ENCODE measurements at regions not wholly inside any gene's neighbourhood (a gene's known extent, or its start where the extent isn't known, plus 50 kb on each side); places are given as distances from the start of the nearest gene placed in this dataset.
A peak's percentile ranks its signal among the peaks of the same experiment; 100 is the strongest.

- H3K27ac ChIP-seq: no peak overlapping the region
- no peak for DNase-seq
- no peaks in the 10 kb centered on the region for H3K4me1 ChIP-seq
- H3K27me3 ChIP-seq (replicated peaks in 1 of 7): no peaks in the 10 kb centered on the region
- TF ChIP-seq POLR2AphosphoS5 (IDR thresholded peaks at IDR 0.05) (no peak), POLR2A (IDR thresholded peaks at IDR 0.05) (no peak), CTCF (IDR thresholded peaks at IDR 0.05 in 8 of 11, conservative IDR thresholded peaks at IDR 0.05 in 3 of 11) (no peak)
- 63 to 75% (median 65%) methylated on average over 8 of the region's 8 CpGs for WGBS, 5 donors
- intact Hi-C loops (cut with DNase I; ENCODE audit: low total_unique reads): no loop called here
- H3K9me3 ChIP-seq: peaks cover 0 to 17% (median 6%) of the 10 kb centered on the region in 8 donors
- H3K36me3 ChIP-seq: no peaks in the 10 kb centered on the region
- no peak overlapping the region for H3K4me3 ChIP-seq
These were observed 2375.1 kb upstream of the AGA start for GRCh38 chr4:179817317-179817716.

GRCh38 chr4:179823342-179823741 is 2381.1 kb upstream of the AGA start:
- H3K27ac ChIP-seq: no peak overlapping the region
- H3K36me3 ChIP-seq: no peaks in the 10 kb centered on the region
- no peaks in the 10 kb centered on the region for H3K27me3 ChIP-seq (replicated peaks in 1 of 7)
- DNase-seq: no peak
- H3K4me1 ChIP-seq: no peaks in the 10 kb centered on the region
- no peak overlapping the region for H3K4me3 ChIP-seq
- 36 to 96% (median 41%) methylated on average over 2 of the region's 2 CpGs for WGBS, 5 donors
- H3K9me3 ChIP-seq: peaks cover 0 to 18% (median under 1%) of the 10 kb centered on the region in 8 donors
- intact Hi-C loops (cut with DNase I; ENCODE audit: low total_unique reads): no loop called here
- TF ChIP-seq POLR2A (IDR thresholded peaks at IDR 0.05): no peak
- no peak for TF ChIP-seq POLR2AphosphoS5 (IDR thresholded peaks at IDR 0.05)
- TF ChIP-seq CTCF (IDR thresholded peaks at IDR 0.05 in 8 of 11, conservative IDR thresholded peaks at IDR 0.05 in 3 of 11): no peak

GRCh38 chr4:179831274-179831673 is 2389.0 kb upstream of the AGA start:
- DNase-seq: no peak
- Histone ChIP-seq H3K27me3 (replicated peaks in 1 of 7) (no peaks in the 10 kb centered on the region), H3K9me3 (peaks cover 0 to 10% (median 4%) of the 10 kb centered on the region in 8 donors), H3K4me1 (no peaks in the 10 kb centered on the region), H3K36me3 (no peaks in the 10 kb centered on the region), H3K4me3 (no peak overlapping the region), H3K27ac (no peak overlapping the region)
- intact Hi-C loops (cut with DNase I; ENCODE audit: low total_unique reads): no loop called here
- WGBS, 5 donors: 78 to 93% (median 87%) methylated on average over 4 of the region's 4 CpGs
- TF ChIP-seq POLR2AphosphoS5 (IDR thresholded peaks at IDR 0.05): no peak
- no peak for TF ChIP-seq POLR2A (IDR thresholded peaks at IDR 0.05)

GRCh38 chr4:179836179-179837075 is 2394.2 kb upstream of the AGA start:
- Histone ChIP-seq H3K36me3 (no peaks in the 10 kb centered on the region), H3K4me3 (no peak overlapping the region), H3K27ac (peak overlapping the region in 1 of 8 donors; percentile 37), H3K27me3 (replicated peaks in 1 of 7) (no peaks in the 10 kb centered on the region), H3K4me1 (no peaks in the 10 kb centered on the region), H3K9me3 (peaks cover 0 to under 1% (median 0%) of the 10 kb centered on the region in 8 donors)
- whole genome bisulfite sequencing, 5 donors: 70 to 78% (median 74%) methylated on average over 11 of the region's 11 CpGs
- intact Hi-C loops (cut with DNase I; ENCODE audit: low total_unique reads): no loop called here
- TF ChIP-seq POLR2AphosphoS5 (IDR thresholded peaks at IDR 0.05) (no peak), POLR2A (IDR thresholded peaks at IDR 0.05) (no peak), CTCF (IDR thresholded peaks at IDR 0.05 in 8 of 11, conservative IDR thresholded peaks at IDR 0.05 in 3 of 11) (no peak)
- no peak for DNase-seq
